SK-N-SH treated with all-trans-retinoic acid at 6 μM for 48 hours (cell line): ENCODE measurements at regions not wholly inside any gene's neighbourhood (a gene's known extent, or its start where the extent isn't known, plus 50 kb on each side); places are given as distances from the start of the nearest gene placed in this dataset.

Source experiments
- ATAC-seq: fragments of 200-7000 bp; cut with Tn5 transposase; 3 replicates; pipeline ENCODE4 v1.9.1; 2020; ENCODE audit warnings: mild to moderate bottlenecking, moderate library complexity
- ARNTL ChIP-seq: fragments of 450-650 bp; formaldehyde crosslinking; IDR thresholded peaks from 2 replicates; pipeline ENCODE4 v1.5.0; 2020; ENCODE audit warnings: low read depth, mild to moderate bottlenecking, moderate library complexity, borderline replicate concordance
- CREB5 ChIP-seq: fragments of 250-450 bp; sonication (Bioruptor Pico); IDR thresholded peaks from 2 replicates; pipeline ENCODE4 v1.5.1; 2020; ENCODE audit warnings: low read depth, mild to moderate bottlenecking, moderate library complexity
- CSDC2 ChIP-seq: fragments of 250-450 bp; sonication (Bioruptor Pico); IDR thresholded peaks from 2 replicates; pipeline ENCODE4 v1.5.0; 2020; ENCODE audit warnings: mild to moderate bottlenecking, moderate library complexity
- CSRNP3 ChIP-seq: fragments of 250-450 bp; sonication (Bioruptor Pico); IDR thresholded peaks from 2 replicates; pipeline ENCODE4 v1.5.1; 2021; ENCODE audit warnings: mild to moderate bottlenecking, moderate library complexity
- GLIS3 ChIP-seq: fragments of 250-450 bp; sonication (Bioruptor Pico); IDR thresholded peaks from 2 replicates; pipeline ENCODE4 v1.5.0; 2020; ENCODE audit warnings: mild to moderate bottlenecking, moderate library complexity
- OSR1 ChIP-seq: fragments of 250-450 bp; sonication (Bioruptor Pico); IDR thresholded peaks from 2 replicates; pipeline ENCODE4 v1.8.0; 2022; ENCODE audit warnings: moderate library complexity, mild to moderate bottlenecking, inconsistent platforms
- PATZ1 ChIP-seq: fragments of 250-450 bp; sonication (Bioruptor Pico); IDR thresholded peaks from 2 replicates; pipeline ENCODE4 v1.8.0; 2020; ENCODE audit warnings: mild to moderate bottlenecking, moderate library complexity, borderline replicate concordance
- POU6F1 ChIP-seq: fragments of 250-450 bp; sonication (Bioruptor Pico); IDR thresholded peaks from 2 replicates; pipeline ENCODE4 v1.8.0; 2021; ENCODE audit warnings: low read depth, mild to moderate bottlenecking, moderate library complexity, borderline replicate concordance
- PPARA ChIP-seq: fragments of 250-450 bp; sonication (Bioruptor Pico); IDR thresholded peaks from 2 replicates; pipeline ENCODE4 v1.5.0; 2020; ENCODE audit warnings: mild to moderate bottlenecking, borderline replicate concordance
- RARB ChIP-seq: fragments of 250-450 bp; sonication (Bioruptor Pico); IDR thresholded peaks from 2 replicates; pipeline ENCODE4 v1.8.0; 2021; ENCODE audit warnings: mild to moderate bottlenecking, moderate library complexity
- SNAI2 ChIP-seq: fragments of 250-450 bp; sonication (Bioruptor Pico); IDR thresholded peaks from 2 replicates; pipeline ENCODE4 v1.5.0; 2020; ENCODE audit warnings: mild to moderate bottlenecking, moderate library complexity
- TCF4 ChIP-seq: fragments of 250-450 bp; sonication (Bioruptor Pico); IDR thresholded peaks from 2 replicates; pipeline ENCODE4 v1.8.0; 2021; ENCODE audit warnings: mild to moderate bottlenecking, moderate library complexity, borderline replicate concordance
- TOX ChIP-seq: fragments of 250-450 bp; sonication (Bioruptor Pico); IDR thresholded peaks from 2 replicates; pipeline ENCODE4 v1.8.0; 2021; ENCODE audit warnings: mild to moderate bottlenecking, moderate library complexity, borderline replicate concordance
- TSHZ2 ChIP-seq: fragments of 250-450 bp; sonication (Bioruptor Pico); IDR thresholded peaks from 2 replicates; pipeline ENCODE4 v1.5.0; 2020; ENCODE audit warnings: mild to moderate bottlenecking, moderate library complexity
- ZC3H10 ChIP-seq: fragments of 250-450 bp; sonication (Bioruptor Pico); IDR thresholded peaks from 2 replicates; pipeline ENCODE4 v1.5.1; 2021; ENCODE audit warnings: mild to moderate bottlenecking, moderate library complexity
- ZFP3 ChIP-seq: fragments of 250-450 bp; sonication (Bioruptor Pico); IDR thresholded peaks from 2 replicates; pipeline ENCODE4 v1.5.0; 2020; ENCODE audit warnings: mild to moderate bottlenecking, moderate library complexity
- ZFP30 ChIP-seq: fragments of 450-650 bp; formaldehyde crosslinking; IDR thresholded peaks from 2 replicates; pipeline ENCODE4 v1.5.0; 2022; ENCODE audit warnings: mild to moderate bottlenecking, moderate library complexity
- ZNF565 ChIP-seq: fragments of 450-650 bp; formaldehyde crosslinking; conservative IDR thresholded peaks from 2 replicates; pipeline ENCODE4 v1.5.0; 2020; ENCODE audit warnings: low read depth, mild to moderate bottlenecking, moderate library complexity
- ZNF70 ChIP-seq: fragments of 450-650 bp; formaldehyde crosslinking; IDR thresholded peaks from 2 replicates; pipeline ENCODE4 v1.5.0; 2020; ENCODE audit warnings: mild to moderate bottlenecking, moderate library complexity

- TF ChIP-seq TSHZ2 (CRISPR knock-in tag) (no peak), PPARA (CRISPR knock-in tag) (no peak), CREB5 (CRISPR knock-in tag) (no peak), ZFP30 (CRISPR knock-in tag) (no peak), ZNF565 (CRISPR knock-in tag) (no peak), CSDC2 (no peak), ZFP3 (no peak), ZC3H10 (CRISPR knock-in tag) (no peak), OSR1 (CRISPR knock-in tag) (no peak), POU6F1 (CRISPR knock-in tag) (no peak), SNAI2 (no peak), ZNF70 (CRISPR knock-in tag) (no peak)
These were observed 282.2 kb upstream of the FAR2 start (continued) for GRCh38 chr12:28866715-28867503.

GRCh38 chr12:28868414-28868813 is 280.7 kb upstream of the FAR2 start:
- no peak for ATAC-seq
- no peak for TF ChIP-seq GLIS3 (CRISPR knock-in tag)
- TF ChIP-seq ARNTL (CRISPR knock-in tag) = no peak
- TF ChIP-seq PATZ1 = no peak
- TF ChIP-seq SNAI2 = no peak
- TF ChIP-seq TSHZ2 (CRISPR knock-in tag) = no peak
- no peak for TF ChIP-seq RARB (CRISPR knock-in tag)
- no peak for TF ChIP-seq TOX (CRISPR knock-in tag)
- no peak for TF ChIP-seq TCF4
- TF ChIP-seq CSRNP3 (CRISPR knock-in tag) = no peak
